Stimulated activated CD4-positive, alpha-beta T cell treated with anti-CD3 and anti-CD28 coated beads, Interleukin-1b, Interleukin-23, amount 100 ng/mL, for 48 hours (primary cell): ENCODE measurements at regions not wholly inside any gene's neighbourhood (a gene's known extent, or its start where the extent isn't known, plus 50 kb on each side); places are given as distances from the start of the nearest gene placed in this dataset.

Experiments
- DNase-seq: peaks from one replicate; pipeline ENCODE4 v3.0.0-alpha.2; 2020

GRCh38 chr3:170643831-170644230 lies 58.0 kb upstream of the SLC7A14 start:
- DNase-seq, result no peak

DNA sequence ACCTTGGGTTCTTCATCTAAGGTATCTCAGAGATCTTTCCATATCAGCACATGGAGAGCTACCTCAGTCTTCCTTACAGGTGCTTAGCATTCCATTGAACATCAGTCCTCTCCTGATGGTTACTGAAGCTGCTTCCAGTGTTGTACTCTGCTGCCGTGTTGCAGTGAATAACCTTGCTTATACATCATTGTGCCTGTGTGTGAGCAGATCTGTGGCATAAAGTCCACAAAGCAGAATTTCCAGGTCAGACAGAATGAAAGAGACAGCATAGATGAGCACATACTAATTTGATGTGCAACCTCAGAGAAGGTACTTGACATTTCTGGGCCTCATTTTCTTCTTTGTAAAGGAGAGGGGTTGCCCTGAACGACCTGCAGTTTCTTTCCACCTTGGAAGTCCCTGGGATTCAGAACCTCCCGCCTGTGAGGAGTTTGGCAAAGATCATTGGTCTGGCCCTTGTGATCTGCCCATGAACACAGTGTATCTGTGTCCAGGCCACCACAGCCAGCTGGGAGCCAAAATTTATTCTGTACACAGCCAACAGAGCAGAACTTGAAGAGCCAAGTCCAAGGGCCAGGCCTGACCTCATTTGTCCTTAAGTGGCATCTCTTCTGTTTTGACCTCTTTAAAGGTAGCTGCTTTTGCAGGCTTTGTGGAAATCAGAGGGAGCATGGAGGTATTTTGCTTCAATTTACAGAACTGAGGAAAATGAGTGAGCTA lies 57.2 kb upstream of the SLC7A14 start:
- DNase-seq, result no peak

GRCh38 chr3:170641510-170642236 lies 55.8 kb upstream of the SLC7A14 start:
- no peak for DNase-seq

- DNase-seq, result no peak
Observed at GRCh38 chr3:170640737-170641171, 54.9 kb upstream of the SLC7A14 start.

GRCh38 chr3:170638988-170639387 lies 53.1 kb upstream of the SLC7A14 start:
- no peak for DNase-seq

GRCh38 chr3:170637306-170637705 lies 51.4 kb upstream of the SLC7A14 start:
- no peak for DNase-seq

- no peak for DNase-seq
Observed at GRCh38 chr3:170636400-170636973, 50.6 kb upstream of the SLC7A14 start.
